ENCODE measurements at regions not wholly inside any gene's neighbourhood (a gene's known extent, or its start where the extent isn't known, plus 50 kb on each side); places are given as distances from the start of the nearest gene placed in this dataset.

DNA sequence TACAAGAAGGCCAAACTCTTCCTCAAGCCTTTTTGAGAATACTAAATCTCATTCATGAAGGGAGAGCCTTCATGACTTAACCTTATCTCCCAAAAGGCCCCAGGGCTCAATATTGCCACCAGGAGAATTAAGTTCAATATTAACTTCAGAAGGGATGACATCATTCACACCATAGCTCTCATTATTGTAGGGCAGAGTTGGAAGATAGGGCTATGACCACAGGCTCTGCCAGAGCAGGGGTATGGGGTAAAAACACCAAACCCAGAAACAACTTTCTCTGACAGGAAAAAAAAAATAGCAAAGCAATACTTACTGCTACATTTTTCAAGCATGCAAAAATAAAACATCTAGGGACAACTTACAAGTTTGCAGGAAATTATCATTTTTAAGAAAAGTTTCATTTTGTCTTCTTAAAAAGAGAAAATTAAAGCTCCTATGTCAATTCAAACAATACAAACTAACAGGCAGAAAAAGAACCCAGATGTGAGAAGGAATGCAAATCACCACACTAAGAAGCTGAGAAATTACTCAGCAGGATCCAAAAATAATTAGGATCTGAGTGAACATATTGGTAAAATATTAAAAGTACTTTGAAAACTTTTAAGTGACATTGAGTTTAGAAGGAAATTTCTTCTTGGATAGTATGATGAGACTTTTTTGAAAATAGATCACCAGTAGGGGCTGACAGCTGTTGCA, 1156.5 kb downstream of the NCAM2 start:
- Mint-ChIP-seq H3K4me3 (no peak overlapping the region), H3K27ac (no peak overlapping the region), H3K9me3 (peaks cover 37% of the 10 kb centered on the region), H3K4me1 (ENCODE audit: low read depth) (no peaks in the 10 kb centered on the region), H3K27me3 (ENCODE audit: insufficient read depth) (no peaks in the 10 kb centered on the region), H3K36me3 (ENCODE audit: low read depth) (no peaks in the 10 kb centered on the region; the same call in 1 of the 2 replicates)
- no peak for DNase-seq
- TF ChIP-seq, protein P1, sequence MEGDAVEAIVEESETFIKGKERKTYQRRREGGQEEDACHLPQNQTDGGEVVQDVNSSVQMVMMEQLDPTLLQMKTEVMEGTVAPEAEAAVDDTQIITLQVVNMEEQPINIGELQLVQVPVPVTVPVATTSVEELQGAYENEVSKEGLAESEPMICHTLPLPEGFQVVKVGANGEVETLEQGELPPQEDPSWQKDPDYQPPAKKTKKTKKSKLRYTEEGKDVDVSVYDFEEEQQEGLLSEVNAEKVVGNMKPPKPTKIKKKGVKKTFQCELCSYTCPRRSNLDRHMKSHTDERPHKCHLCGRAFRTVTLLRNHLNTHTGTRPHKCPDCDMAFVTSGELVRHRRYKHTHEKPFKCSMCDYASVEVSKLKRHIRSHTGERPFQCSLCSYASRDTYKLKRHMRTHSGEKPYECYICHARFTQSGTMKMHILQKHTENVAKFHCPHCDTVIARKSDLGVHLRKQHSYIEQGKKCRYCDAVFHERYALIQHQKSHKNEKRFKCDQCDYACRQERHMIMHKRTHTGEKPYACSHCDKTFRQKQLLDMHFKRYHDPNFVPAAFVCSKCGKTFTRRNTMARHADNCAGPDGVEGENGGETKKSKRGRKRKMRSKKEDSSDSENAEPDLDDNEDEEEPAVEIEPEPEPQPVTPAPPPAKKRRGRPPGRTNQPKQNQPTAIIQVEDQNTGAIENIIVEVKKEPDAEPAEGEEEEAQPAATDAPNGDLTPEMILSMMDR (IDR thresholded peaks at IDR 0.05), result no peak

DNA sequence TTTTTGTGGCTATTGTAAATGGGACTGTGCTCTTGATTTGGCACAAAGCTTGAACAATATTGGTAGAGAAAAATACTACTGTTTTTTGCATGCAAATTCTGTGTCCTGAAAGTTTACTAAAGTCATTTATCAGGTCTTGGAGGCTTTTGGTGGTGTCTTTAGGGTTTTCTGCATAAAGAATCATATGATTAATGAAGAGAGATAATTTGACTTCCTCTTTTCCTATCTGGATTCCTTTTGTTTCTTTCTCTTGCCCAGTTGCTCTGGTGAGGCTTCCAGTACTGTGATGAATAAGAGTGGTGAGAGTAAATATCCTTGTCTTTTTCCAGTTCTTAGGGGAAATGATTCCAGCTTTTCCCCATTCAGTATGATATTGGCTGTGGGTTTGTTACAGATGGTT, 1166.7 kb downstream of the NCAM2 start:
- H3K9me3 Mint-ChIP-seq, result peaks cover 6% of the 10 kb centered on the region
- TF ChIP-seq, protein P1 (IDR thresholded peaks at IDR 0.05), result no peak
- no peaks in the 10 kb centered on the region for H3K36me3 Mint-ChIP-seq (ENCODE audit: low read depth)
- DNase-seq, result no peak
- no peaks in the 10 kb centered on the region for H3K4me1 Mint-ChIP-seq (ENCODE audit: low read depth)
- no peaks in the 10 kb centered on the region for H3K27me3 Mint-ChIP-seq (ENCODE audit: insufficient read depth)
- no peak overlapping the region for H3K4me3 Mint-ChIP-seq
- H3K27ac Mint-ChIP-seq, result no peak overlapping the region

DNA sequence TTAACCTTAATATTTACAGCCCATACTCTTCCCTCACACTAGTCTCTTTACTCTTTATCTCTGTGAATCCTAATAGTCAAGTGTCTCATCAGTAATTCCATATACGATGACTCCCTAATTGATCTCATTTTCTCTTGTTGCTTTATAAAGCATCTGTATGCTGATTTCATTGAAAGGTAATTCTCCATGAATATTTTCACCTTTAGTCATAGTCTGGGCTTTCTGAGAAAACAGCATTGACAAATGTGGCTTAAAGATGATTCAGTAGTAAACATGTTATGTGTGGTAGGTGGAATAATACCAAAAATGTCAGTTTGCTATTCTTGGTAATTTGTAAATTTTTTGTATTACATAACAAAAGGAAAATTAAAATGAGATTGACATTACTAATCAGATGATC, 1176.5 kb downstream of the NCAM2 start:
- Mint-ChIP-seq H3K9me3 (peaks cover 38% of the 10 kb centered on the region), H3K36me3 (ENCODE audit: low read depth) (no peaks in the 10 kb centered on the region; the same call in 1 of the 2 replicates), H3K27ac (no peak overlapping the region), H3K27me3 (ENCODE audit: insufficient read depth) (no peaks in the 10 kb centered on the region; the same call in 1 of the 2 replicates), H3K4me1 (ENCODE audit: low read depth) (no peaks in the 10 kb centered on the region), H3K4me3 (no peak overlapping the region)
- TF ChIP-seq, protein P1 (IDR thresholded peaks at IDR 0.05), result no peak
- DNase-seq, result no peak

DNA sequence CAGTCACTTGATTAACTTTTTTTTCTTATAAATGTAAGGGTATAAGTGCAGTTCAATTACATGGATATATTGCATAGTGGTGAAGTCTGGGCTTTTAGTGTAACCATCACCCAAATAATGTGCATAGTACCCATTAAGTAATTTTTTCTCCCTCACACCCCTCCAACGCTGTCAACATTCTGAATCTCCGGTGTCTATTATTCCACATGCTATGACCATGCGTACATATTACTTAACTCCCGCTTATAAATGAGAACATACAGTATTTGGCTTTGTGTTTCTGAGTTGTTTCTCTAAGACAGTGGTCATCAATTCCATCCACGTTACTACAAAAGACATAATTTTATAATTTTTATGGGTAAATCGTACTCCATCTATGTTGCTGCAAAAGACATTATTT, 1191.1 kb downstream of the NCAM2 start:
- H3K36me3 Mint-ChIP-seq (ENCODE audit: low read depth), result no peaks in the 10 kb centered on the region
- no peak overlapping the region for H3K4me3 Mint-ChIP-seq
- no peak for DNase-seq
- H3K27ac Mint-ChIP-seq, result no peak overlapping the region
- peaks cover 8% of the 10 kb centered on the region for H3K9me3 Mint-ChIP-seq
- TF ChIP-seq, protein P1 (IDR thresholded peaks at IDR 0.05), result no peak
- no peaks in the 10 kb centered on the region for H3K4me1 Mint-ChIP-seq (ENCODE audit: low read depth)
- no peaks in the 10 kb centered on the region; the same call in 1 of the 2 replicates for H3K27me3 Mint-ChIP-seq (ENCODE audit: insufficient read depth)

DNA sequence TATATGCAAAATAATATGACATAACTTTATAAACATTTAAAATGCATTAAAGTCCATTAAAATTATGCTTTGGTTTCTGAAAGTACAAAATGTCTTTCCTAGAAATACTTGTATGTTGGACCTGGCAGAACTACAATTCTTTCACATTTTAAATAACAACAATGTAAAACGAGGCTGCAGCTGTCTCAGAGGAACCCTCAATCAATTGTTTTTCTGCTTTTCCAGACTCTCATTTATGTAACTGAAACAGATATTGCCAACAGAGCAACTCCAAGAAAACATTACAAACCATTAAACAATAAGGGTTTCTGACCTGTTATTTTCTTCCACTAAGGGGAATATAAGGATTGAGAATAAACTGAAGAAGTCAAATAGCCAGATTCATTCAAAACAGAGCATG, 1193.4 kb downstream of the NCAM2 start:
- Mint-ChIP-seq H3K36me3 (ENCODE audit: low read depth) (no peaks in the 10 kb centered on the region), H3K27ac (no peak overlapping the region), H3K4me3 (no peak overlapping the region), H3K27me3 (ENCODE audit: insufficient read depth) (no peaks in the 10 kb centered on the region; the same call in 1 of the 2 replicates), H3K9me3 (peaks cover 8% of the 10 kb centered on the region), H3K4me1 (ENCODE audit: low read depth) (no peaks in the 10 kb centered on the region)
- TF ChIP-seq, protein P1 (IDR thresholded peaks at IDR 0.05), result no peak
- no peak for DNase-seq
